Small intestine (tissue), 7 donors: ENCODE measurements at regions not wholly inside any gene's neighbourhood (a gene's known extent, or its start where the extent isn't known, plus 50 kb on each side); places are given as distances from the start of the nearest gene placed in this dataset.

Experiments
- DNase-seq, 2 donors: peaks; one replicate each; pipeline versions ENCODE4 v3.0.0 to v3.0.0-alpha.2; 2013
- FAIRE-seq: peaks from 2 replicates; lab custom pipeline; 2012; peaks lifted over from hg19 to GRCh38; lab: Jason Lieb, UNC
- H3K27ac ChIP-seq, 3 donors: one replicate each; pipeline ENCODE4 v1.5.1; 2013; ENCODE audit warnings: low read length in 2 of 3, mild to moderate bottlenecking in 2 of 3, control low read depth in 1 of 3, inconsistent platforms in 1 of 3, low read depth in 1 of 3, moderate library complexity in 1 of 3
- H3K27me3 ChIP-seq, 3 donors: one replicate each; pipeline ENCODE4 v1.6.1; 2013; ENCODE audit warnings: low read length in 3 of 3, inconsistent platforms in 1 of 3; ENCODE audit not compliant: control insufficient read depth in 3 of 3, insufficient read depth in 3 of 3
- H3K36me3 ChIP-seq, 3 donors: one replicate each; pipeline ENCODE4 v1.6.1; 2013; ENCODE audit warnings: low read length in 3 of 3, inconsistent platforms in 1 of 3, low read depth in 1 of 3, mild to moderate bottlenecking in 1 of 3, moderate library complexity in 1 of 3; ENCODE audit not compliant: control insufficient read depth in 3 of 3, insufficient read depth in 2 of 3
- H3K4me1 ChIP-seq, 3 donors: one replicate each; pipeline ENCODE4 v1.6.1; 2013; ENCODE audit warnings: low read length in 2 of 3, inconsistent platforms in 1 of 3, low read depth in 1 of 3, mild to moderate bottlenecking in 1 of 3, moderate library complexity in 1 of 3; ENCODE audit not compliant: control insufficient read depth in 3 of 3, insufficient read depth in 2 of 3
- H3K4me3 ChIP-seq, 3 donors: one replicate each; pipeline ENCODE4 v1.5.1; 2013; ENCODE audit warnings: low read length in 3 of 3, control low read depth in 1 of 3, inconsistent platforms in 1 of 3, low read depth in 1 of 3, mild to moderate bottlenecking in 1 of 3, moderate library complexity in 1 of 3
- H3K9me3 ChIP-seq, 2 donors: one replicate each; pipeline ENCODE4 v1.6.1; 2013; ENCODE audit warnings: low read depth in 1 of 2, low read length in 1 of 2; ENCODE audit not compliant: control insufficient read depth in 2 of 2, insufficient read depth in 1 of 2
- WGBS, 3 donors: extraction: QIAGEN DNeasy Blood & Tissue Kit; methylation state at CpG; one replicate each; pipeline ENCODE4 v1.1.7; 2013; 5-methylcytosine and 5-hydroxymethylcytosine counted together
- donor health status: healthy with polysubstance abuse.
- donor health status: control.
- donor health status: control.
- donor health status: Bipolar disorder and iron deficiency.
- donor health status: healthy.

DNA sequence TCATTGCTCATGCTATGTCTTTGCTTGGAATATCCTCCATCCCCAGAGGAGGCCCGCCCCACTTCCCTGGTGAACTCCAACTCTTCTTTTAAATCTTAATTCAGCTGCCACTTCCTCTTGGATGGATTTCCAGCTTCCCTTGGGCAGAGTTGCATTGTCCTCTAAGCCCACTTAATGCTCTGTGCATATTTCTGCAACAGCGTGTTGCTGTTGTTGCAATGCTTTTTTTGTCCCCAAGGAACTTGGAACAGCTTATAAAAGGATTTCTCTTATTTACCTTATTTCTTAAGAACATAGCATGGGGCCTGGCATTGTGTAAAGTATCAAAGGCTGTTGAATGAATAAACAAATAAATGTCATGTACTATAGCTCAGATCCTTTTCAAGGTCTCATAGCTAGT is 507.4 kb downstream of the METTL15 start:
- H3K9me3 ChIP-seq: no peaks in the 10 kb centered on the region
- no peaks in the 10 kb centered on the region for H3K27me3 ChIP-seq
- no peak overlapping the region for H3K27ac ChIP-seq
- H3K36me3 ChIP-seq: no peaks in the 10 kb centered on the region
- no peak for FAIRE-seq
- H3K4me1 ChIP-seq: no peaks in the 10 kb centered on the region
- 71 to 78% (median 73%) methylated on average over 2 of the region's 2 CpGs for WGBS, 3 donors
- H3K4me3 ChIP-seq: no peak overlapping the region
- DNase-seq: no peak

DNA sequence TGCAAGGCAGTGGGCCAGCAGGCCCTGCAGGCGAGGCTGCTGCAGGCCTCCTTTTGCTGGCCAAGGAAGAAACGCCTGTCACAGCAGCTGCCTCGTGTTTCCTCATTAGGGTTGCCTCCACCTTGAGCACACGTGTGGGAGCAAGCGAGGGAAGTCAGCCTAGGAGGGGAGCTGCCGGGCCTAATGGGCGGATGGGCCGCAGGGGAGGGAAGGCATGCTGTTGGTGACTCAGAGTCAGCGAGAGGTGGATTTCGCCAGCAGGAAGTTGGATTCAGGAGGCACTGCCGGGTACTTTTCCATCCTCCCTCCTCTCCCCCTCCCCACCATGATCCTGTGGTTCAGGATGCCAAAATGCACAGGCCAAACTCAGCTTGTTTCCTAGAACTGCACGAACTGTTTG is 498.7 kb downstream of the METTL15 start:
- Histone ChIP-seq H3K4me3 (no peak overlapping the region), H3K36me3 (no peaks in the 10 kb centered on the region), H3K27me3 (no peaks in the 10 kb centered on the region), H3K27ac (no peak overlapping the region), H3K4me1 (no peaks in the 10 kb centered on the region), H3K9me3 (no peaks in the 10 kb centered on the region)
- FAIRE-seq: no peak
- WGBS, 3 donors: 71 to 78% (median 74%) methylated on average over 12 of the region's 12 CpGs
- no peak for DNase-seq

GRCh38 chr11:28599656-28600055 is 491.5 kb downstream of the METTL15 start:
- whole genome bisulfite sequencing, 3 donors: 8 to 60% (median 37%) methylated on average over 2 of the region's 2 CpGs
- FAIRE-seq (no peak), DNase-seq (peak in 1 of 2 donors; percentile 9)
- Histone ChIP-seq H3K27me3 (no peaks in the 10 kb centered on the region), H3K4me3 (no peak overlapping the region), H3K9me3 (no peaks in the 10 kb centered on the region), H3K36me3 (no peaks in the 10 kb centered on the region), H3K4me1 (no peaks in the 10 kb centered on the region), H3K27ac (no peak overlapping the region)

GRCh38 chr11:28598531-28598930 is 490.3 kb downstream of the METTL15 start:
- no peak for FAIRE-seq
- 87 to 90% (median 88%) methylated on average over 3 of the region's 3 CpGs for WGBS, 3 donors

GRCh38 chr11:28596816-28597215 is 488.6 kb downstream of the METTL15 start:
- no peaks in the 10 kb centered on the region for H3K27me3 ChIP-seq
- DNase-seq (no peak), FAIRE-seq (no peak)
- no peaks in the 10 kb centered on the region for H3K9me3 ChIP-seq
- WGBS, 3 donors: 95 to 100% (median 97%) methylated on average over 2 of the region's 2 CpGs
- H3K4me3 ChIP-seq: no peak overlapping the region
- H3K36me3 ChIP-seq: no peaks in the 10 kb centered on the region
- no peaks in the 10 kb centered on the region for H3K4me1 ChIP-seq
- H3K27ac ChIP-seq: no peak overlapping the region

More at GRCh38 chr11:28598531-28598930, 490.3 kb downstream of the METTL15 start:
- Histone ChIP-seq H3K36me3 (no peaks in the 10 kb centered on the region), H3K4me1 (no peaks in the 10 kb centered on the region), H3K9me3 (no peaks in the 10 kb centered on the region), H3K27ac (no peak overlapping the region), H3K27me3 (no peaks in the 10 kb centered on the region), H3K4me3 (no peak overlapping the region)
- DNase-seq: no peak

- no peaks in the 10 kb centered on the region for H3K27me3 ChIP-seq
- H3K9me3 ChIP-seq: no peaks in the 10 kb centered on the region
- no peak overlapping the region for H3K27ac ChIP-seq
- H3K36me3 ChIP-seq: no peaks in the 10 kb centered on the region
- no peak overlapping the region for H3K4me3 ChIP-seq
- DNase-seq (no peak), FAIRE-seq (no peak)
- no peaks in the 10 kb centered on the region for H3K4me1 ChIP-seq
Observed at GRCh38 chr11:28592141-28592540, 484.0 kb downstream of the METTL15 start.

GRCh38 chr11:28584992-28585391 is 476.8 kb downstream of the METTL15 start:
- no peaks in the 10 kb centered on the region for H3K36me3 ChIP-seq
- FAIRE-seq (no peak), DNase-seq (no peak)
- no peak overlapping the region for H3K4me3 ChIP-seq
- no peaks in the 10 kb centered on the region for H3K9me3 ChIP-seq
- no peaks in the 10 kb centered on the region for H3K27me3 ChIP-seq
- H3K27ac ChIP-seq: no peak overlapping the region
- no peaks in the 10 kb centered on the region for H3K4me1 ChIP-seq

- H3K4me3 ChIP-seq: no peak overlapping the region
- H3K27ac ChIP-seq: no peak overlapping the region
- H3K4me1 ChIP-seq: no peaks in the 10 kb centered on the region
- no peaks in the 10 kb centered on the region for H3K27me3 ChIP-seq
- H3K9me3 ChIP-seq: no peaks in the 10 kb centered on the region
- H3K36me3 ChIP-seq: no peaks in the 10 kb centered on the region
- WGBS, 3 donors: 60 to 80% (median 74%) methylated on average over 2 of the region's 2 CpGs
- DNase-seq: no peak
- no peak for FAIRE-seq
Observed at GRCh38 chr11:28582506-28582905, 474.3 kb downstream of the METTL15 start.
